ENCODE measurements at regions not wholly inside any gene's neighbourhood (a gene's known extent, or its start where the extent isn't known, plus 50 kb on each side); places are given as distances from the start of the nearest gene placed in this dataset.

DNA sequence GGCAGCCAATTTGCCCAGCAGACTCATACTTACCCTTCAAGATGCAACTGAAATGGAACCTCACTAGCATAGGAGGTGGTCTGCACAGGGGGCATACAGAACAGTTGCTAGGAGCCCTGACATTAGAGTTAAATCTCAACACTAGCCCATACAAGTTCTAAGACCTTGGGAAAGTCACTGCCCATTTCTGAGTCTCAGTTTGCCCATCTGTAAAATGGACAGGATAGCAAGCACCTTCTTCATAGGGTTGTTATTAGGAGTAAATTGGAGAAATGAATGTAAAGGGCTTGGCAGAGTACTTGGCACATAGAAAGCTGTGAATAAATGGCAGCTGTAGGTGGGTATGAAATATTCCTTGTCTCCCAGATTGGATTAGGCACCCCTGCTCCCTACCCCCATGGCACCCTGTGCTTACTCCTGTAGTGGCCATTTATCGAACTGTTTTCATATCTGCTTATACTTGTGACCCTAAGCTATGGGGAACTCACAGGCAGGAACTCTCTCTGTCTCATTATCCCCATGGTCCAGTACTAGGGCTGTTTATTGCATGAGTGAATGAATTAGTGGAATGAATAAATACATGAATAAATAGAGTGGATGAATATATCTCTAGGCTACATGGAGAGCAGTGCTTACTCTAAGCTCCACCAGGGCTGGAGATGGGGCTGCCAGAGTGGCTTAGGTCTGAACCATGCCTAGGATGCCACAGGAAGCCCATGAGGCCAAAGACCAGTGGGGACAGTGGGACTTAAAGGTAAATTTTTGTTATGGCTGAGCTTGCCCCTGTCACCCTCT lies 152.6 kb downstream of the PLPP3 start:
- Histone ChIP-seq H3K27ac (ENCODE audit: control insufficient read depth, insufficient read depth) (no peak overlapping the region), H3K27me3 (replicated peaks in 1 of 2; ENCODE audit: control insufficient read depth in 2 of 2, insufficient read depth in 2 of 2, low read length in 1 of 2) (no peaks in the 10 kb centered on the region; a peak in 2 of 4 replicates), H3K4me3 (no peak overlapping the region), H3K36me3 (ENCODE audit: control insufficient read depth in 2 of 2, insufficient read depth in 2 of 2, low read length in 1 of 2) (no peaks in the 10 kb centered on the region), H2AFZ (ENCODE audit: control insufficient read depth, low read depth, low read length) (no peak overlapping the region), H3K79me2 (ENCODE audit: control insufficient read depth, insufficient read depth, low read length) (no peaks in the 10 kb centered on the region), H3K4me2 (ENCODE audit: control insufficient read depth, insufficient read depth) (no peak overlapping the region), H3K9ac (ENCODE audit: control insufficient read depth, insufficient read depth, low read length) (no peak overlapping the region), H3K9me3 (replicated peaks; ENCODE audit: control insufficient read depth, insufficient read depth, low read length) (no peaks in the 10 kb centered on the region), H4K20me1 (ENCODE audit: control insufficient read depth, insufficient read depth) (no peaks in the 10 kb centered on the region), H3K4me1 (ENCODE audit: control insufficient read depth, insufficient read depth, low read length) (no peaks in the 10 kb centered on the region)
- CTCF ChIA-PET, result no interaction called here
- SMC1A ChIA-PET (ENCODE audit: uncharacterized antibody, unreplicated experiment), result interaction anchor here (1.3 kb wide), 1 partner anchor 150 kb away, joined by 3 read pairs; no protein-coding TSS in a partner anchor
- intact Hi-C loops (cut with micrococcal nuclease; ENCODE audit: unreplicated experiment) (no loop called here), in situ Hi-C loops (cut with MboI) (no loop called here)
- 0% methylated on average over 1 of the region's 1 CpG for WGBS (ENCODE audit: insufficient coverage, insufficient replicate concordance, low lambda C conversion rate, missing lambda C conversion rate)
- ATAC-seq, result no peak
- BruUV-seq (replicated peaks), result no TSS peak
- no peak for FAIRE-seq
- POLR2A ChIA-PET, result no interaction called here
- RAD21 ChIA-PET (ENCODE audit: unreplicated experiment), result no interaction called here
- no peak for TF ChIP-seq ATF3 (IDR thresholded peaks at IDR 0.05; ENCODE audit: borderline replicate concordance, extremely low read depth, low read depth, low read length)
- no peak for TF ChIP-seq IKZF1 (conservative IDR thresholded peaks at IDR 0.05)
- DNase-seq (ENCODE audit: low read depth, low spot score), result no peak

DNA sequence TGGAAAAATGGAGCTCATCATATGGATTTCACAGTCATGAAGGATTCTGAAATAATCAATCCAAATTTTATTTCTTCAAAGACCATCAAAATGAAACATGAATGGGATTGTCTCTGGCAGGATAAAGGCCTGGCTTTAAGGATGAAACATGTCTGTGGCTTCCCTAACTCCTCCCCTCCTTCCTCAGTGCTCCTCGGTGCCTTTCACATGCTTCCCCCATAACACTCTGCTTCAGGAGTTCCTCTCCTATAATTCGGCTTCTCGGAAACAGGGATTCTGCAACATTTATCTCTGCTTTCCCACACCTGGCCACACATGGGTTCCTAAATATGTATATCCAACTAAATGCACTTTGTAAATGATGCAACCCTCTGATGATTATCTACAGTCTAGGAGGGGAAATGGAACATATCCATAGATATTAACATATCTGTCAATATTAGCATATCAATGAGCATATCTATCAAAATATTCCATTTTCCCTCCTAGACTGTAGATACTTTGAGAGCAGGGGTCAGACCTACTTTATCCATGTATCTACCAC lies 153.8 kb downstream of the PLPP3 start:
- ChIA-PET POLR2A (interaction anchor here (0.7 to 1.2 kb wide), 2 partner anchors 10 to 99 kb away, joined by 3 read pairs; no protein-coding TSS in a partner anchor), CTCF (interaction anchor here (1.0 to 2.1 kb wide), 2 partner anchors 17 to 151 kb away, joined by 4 to 7 read pairs; no protein-coding TSS in a partner anchor), SMC1A (ENCODE audit: uncharacterized antibody, unreplicated experiment) (interaction anchor here (0.5 to 3.3 kb wide), 8 partner anchors 14 to 291 kb away, joined by 3 to 19 read pairs (median 4); no protein-coding TSS in a partner anchor), RAD21 (ENCODE audit: unreplicated experiment) (interaction anchor here (0.7 to 1.2 kb wide), 3 partner anchors 44 to 159 kb away, joined by 3 to 4 read pairs (median 3); no protein-coding TSS in a partner anchor)
- no peak overlapping the region for H2AFZ ChIP-seq (ENCODE audit: control insufficient read depth, low read depth, low read length)
- in situ Hi-C loops (cut with MboI), result no loop called here
- no peaks in the 10 kb centered on the region; a peak in 2 of 4 replicates for H3K27me3 ChIP-seq (replicated peaks in 1 of 2; ENCODE audit: control insufficient read depth in 2 of 2, insufficient read depth in 2 of 2, low read length in 1 of 2)
- H3K9me3 ChIP-seq (replicated peaks; ENCODE audit: control insufficient read depth, insufficient read depth, low read length), result no peaks in the 10 kb centered on the region
- no peak for ATAC-seq
- H3K79me2 ChIP-seq (ENCODE audit: control insufficient read depth, insufficient read depth, low read length), result no peaks in the 10 kb centered on the region
- H3K4me3 ChIP-seq, result no peak overlapping the region
- H3K27ac ChIP-seq (ENCODE audit: control insufficient read depth, insufficient read depth), result no peak overlapping the region
- H3K9ac ChIP-seq (ENCODE audit: control insufficient read depth, insufficient read depth, low read length), result no peak overlapping the region
- no peaks in the 10 kb centered on the region for H3K4me1 ChIP-seq (ENCODE audit: control insufficient read depth, insufficient read depth, low read length)
- no peak for DNase-seq (ENCODE audit: low read depth, low spot score)
- 42% methylated on average over 3 of the region's 3 CpGs for WGBS (ENCODE audit: insufficient coverage, insufficient replicate concordance, low lambda C conversion rate, missing lambda C conversion rate)
- TF ChIP-seq ATF3 (IDR thresholded peaks at IDR 0.05; ENCODE audit: borderline replicate concordance, extremely low read depth, low read depth, low read length) (no peak), IRF3 (IDR thresholded peaks at IDR 0.05) (no peak), NRF1 (conservative IDR thresholded peaks at IDR 0.05; ENCODE audit: low read depth, low read length) (no peak), MAX (IDR thresholded peaks at IDR 0.05; ENCODE audit: low read depth, low read length) (no peak), RAD21 (IDR thresholded peaks at IDR 0.05; ENCODE audit: insufficient read depth, low read depth, low read length) (no peak), PAX8 (IDR thresholded peaks at IDR 0.05) (no peak), NR2F1 (conservative IDR thresholded peaks at IDR 0.05) (no peak), MXI1 (IDR thresholded peaks at IDR 0.05; ENCODE audit: low read depth, low read length) (no peak), NFYA (IDR thresholded peaks at IDR 0.05; ENCODE audit: borderline replicate concordance, low read depth, low read length) (no peak)
- intact Hi-C loops (cut with micrococcal nuclease; ENCODE audit: unreplicated experiment), result no loop called here
- H3K36me3 ChIP-seq (ENCODE audit: control insufficient read depth in 2 of 2, insufficient read depth in 2 of 2, low read length in 1 of 2), result no peaks in the 10 kb centered on the region
- BruUV-seq (replicated peaks), result no TSS peak
- H4K20me1 ChIP-seq (ENCODE audit: control insufficient read depth, insufficient read depth), result no peaks in the 10 kb centered on the region
- H3K4me2 ChIP-seq (ENCODE audit: control insufficient read depth, insufficient read depth), result no peak overlapping the region
- no peak for FAIRE-seq
